Skeletal muscle tissue (tissue), 3 donors: ENCODE measurements at regions not wholly inside any gene's neighbourhood (a gene's known extent, or its start where the extent isn't known, plus 50 kb on each side); places are given as distances from the start of the nearest gene placed in this dataset.

Experiments used
- H3K27ac ChIP-seq: one replicate; pipeline ENCODE4 v1.7.0; 2013; ENCODE audit warnings: mild to moderate bottlenecking, low read depth, low read length, inconsistent platforms
- H3K27me3 ChIP-seq, 3 donors: one replicate each; pipeline ENCODE4 v1.7.0; 2013; ENCODE audit warnings: low read length in 3 of 3; ENCODE audit not compliant: control insufficient read depth in 3 of 3, insufficient read depth in 3 of 3
- H3K36me3 ChIP-seq, 3 donors: one replicate each; pipeline ENCODE4 v1.7.0; 2013; ENCODE audit warnings: low read length in 3 of 3; ENCODE audit not compliant: control insufficient read depth in 3 of 3, insufficient read depth in 3 of 3
- H3K4me1 ChIP-seq, 3 donors: one replicate each; pipeline ENCODE4 v1.7.0; 2013; ENCODE audit warnings: low read length in 3 of 3, mild to moderate bottlenecking in 3 of 3; ENCODE audit not compliant: control insufficient read depth in 3 of 3, insufficient read depth in 3 of 3
- H3K4me3 ChIP-seq, 3 donors: one replicate each; pipeline ENCODE4 v1.7.0; 2013; ENCODE audit warnings: low read length in 3 of 3
- H3K9ac ChIP-seq, 3 donors: one replicate each; pipeline ENCODE4 v1.7.0; 2013; ENCODE audit warnings: low read length in 3 of 3, mild to moderate bottlenecking in 3 of 3, moderate library complexity in 2 of 3, low read depth in 1 of 3
- H3K9me3 ChIP-seq, 3 donors: one replicate each; pipeline ENCODE4 v1.7.0; 2013; ENCODE audit warnings: low read length in 3 of 3; ENCODE audit not compliant: control insufficient read depth in 3 of 3
- donor health status: Osteomylitis.

GRCh38 chr2:128580988-128581848 lies 262.6 kb upstream of the HS6ST1 start:
- H3K9ac ChIP-seq: no peak overlapping the region
- no peaks in the 10 kb centered on the region for H3K36me3 ChIP-seq

GRCh38 chr2:128581849-128582244 lies 263.2 kb upstream of the HS6ST1 start:
- Histone ChIP-seq H3K27ac (no peak overlapping the region), H3K4me1 (no peaks in the 10 kb centered on the region), H3K9me3 (peaks cover 0 to 2% (median 0%) of the 10 kb centered on the region in 3 donors), H3K27me3 (peaks cover 0 to 2% (median 0%) of the 10 kb centered on the region in 3 donors), H3K36me3 (no peaks in the 10 kb centered on the region), H3K9ac (no peak overlapping the region), H3K4me3 (no peak overlapping the region)

More at GRCh38 chr2:128580988-128581848, 262.6 kb upstream of the HS6ST1 start:
- Histone ChIP-seq H3K9me3 (peaks cover 0 to 2% (median 0%) of the 10 kb centered on the region in 3 donors), H3K4me3 (no peak overlapping the region), H3K27me3 (peaks cover 0 to 2% (median 0%) of the 10 kb centered on the region in 3 donors), H3K4me1 (no peaks in the 10 kb centered on the region), H3K27ac (no peak overlapping the region)

GRCh38 chr2:128584296-128584890 lies 265.7 kb upstream of the HS6ST1 start:
- Histone ChIP-seq H3K36me3 (no peaks in the 10 kb centered on the region), H3K9ac (no peak overlapping the region), H3K4me1 (no peaks in the 10 kb centered on the region), H3K27ac (no peak overlapping the region), H3K9me3 (peaks cover 0 to 2% (median 0%) of the 10 kb centered on the region in 3 donors), H3K27me3 (peaks cover 0 to 2% (median under 1%) of the 10 kb centered on the region in 3 donors), H3K4me3 (no peak overlapping the region)

GRCh38 chr2:128585706-128586105 lies 267.0 kb upstream of the HS6ST1 start:
- Histone ChIP-seq H3K4me3 (no peak overlapping the region), H3K9me3 (peaks cover 0 to 2% (median 0%) of the 10 kb centered on the region in 3 donors), H3K27ac (no peak overlapping the region), H3K4me1 (no peaks in the 10 kb centered on the region), H3K36me3 (no peaks in the 10 kb centered on the region), H3K27me3 (peaks cover 0 to 4% (median 3%) of the 10 kb centered on the region in 3 donors), H3K9ac (no peak overlapping the region)

DNA sequence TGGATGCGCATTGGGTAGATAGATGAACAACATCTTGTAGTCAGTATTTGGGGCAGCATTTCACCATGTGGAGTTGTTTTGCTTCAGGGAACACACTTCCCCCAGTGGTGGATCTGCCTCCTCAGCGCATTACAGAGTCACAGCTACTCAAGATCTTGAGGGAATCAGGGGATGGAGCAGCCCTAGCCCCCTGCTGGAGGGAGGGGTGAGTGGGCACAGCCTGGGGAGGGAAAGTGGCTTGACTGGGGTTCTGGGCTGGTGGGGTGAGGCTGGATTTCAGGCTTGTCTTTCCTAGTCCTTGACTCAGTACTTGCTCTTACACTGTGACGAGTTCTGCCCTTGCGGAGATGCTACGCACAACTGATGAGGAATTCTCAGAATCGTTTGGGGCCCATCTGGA lies 271.0 kb upstream of the HS6ST1 start:
- Histone ChIP-seq H3K9ac (no peak overlapping the region), H3K4me1 (peaks cover 4 to 8% (median 5%) of the 10 kb centered on the region in 3 donors), H3K4me3 (no peak overlapping the region), H3K36me3 (no peaks in the 10 kb centered on the region), H3K27me3 (peaks cover 0 to 4% (median 3%) of the 10 kb centered on the region in 3 donors), H3K27ac (no peak overlapping the region), H3K9me3 (peaks cover 0 to under 1% (median 0%) of the 10 kb centered on the region in 3 donors)

GRCh38 chr2:128590309-128591021 lies 271.8 kb upstream of the HS6ST1 start:
- Histone ChIP-seq H3K27me3 (peaks cover 0 to 5% (median 4%) of the 10 kb centered on the region in 3 donors), H3K9ac (no peak overlapping the region)

DNA sequence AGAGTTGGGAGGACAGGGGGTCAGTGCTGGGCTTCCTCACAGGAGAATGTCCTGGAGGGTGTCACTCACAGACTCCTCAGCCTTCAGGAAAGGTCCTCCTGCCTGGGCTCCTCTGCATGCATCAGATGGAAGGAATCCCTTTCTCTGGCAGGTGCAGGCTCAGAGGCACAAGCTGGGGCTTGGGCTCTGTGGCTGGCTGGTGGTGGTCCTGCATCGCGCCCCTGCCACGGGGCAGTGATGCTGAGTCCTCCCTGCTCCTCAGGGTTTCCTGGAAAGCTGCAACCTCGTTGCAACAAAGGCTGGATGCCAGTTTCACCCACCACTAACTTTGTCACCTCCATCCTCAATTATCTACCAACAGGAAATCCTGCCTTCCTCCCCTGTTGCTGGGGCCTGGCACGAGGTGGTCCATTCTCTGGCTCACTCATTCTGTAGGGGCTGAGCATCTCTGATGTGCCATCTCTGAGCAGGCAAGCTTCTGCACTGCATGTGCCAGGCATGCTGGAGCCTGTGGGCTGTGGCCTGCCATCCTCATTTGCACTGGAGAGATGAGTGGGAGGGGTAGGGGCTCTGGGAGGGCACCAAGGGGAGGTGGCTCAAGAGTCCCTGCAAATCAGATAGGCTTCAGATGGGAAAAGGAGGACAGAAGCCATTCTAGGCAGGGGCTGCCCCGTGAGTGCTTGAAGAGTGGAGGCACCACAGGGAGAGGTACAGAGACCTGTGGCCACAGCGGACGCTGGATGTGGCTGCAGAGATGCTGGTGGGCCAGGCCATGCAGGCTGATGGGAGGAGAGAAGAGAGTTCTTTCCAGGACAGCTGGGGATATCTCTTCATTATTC lies 272.6 kb upstream of the HS6ST1 start:
- Histone ChIP-seq H3K9ac (no peak overlapping the region), H3K27ac (no peak overlapping the region), H3K4me3 (no peak overlapping the region), H3K4me1 (peaks cover 4 to 12% (median 9%) of the 10 kb centered on the region in 3 donors), H3K36me3 (no peaks in the 10 kb centered on the region), H3K27me3 (peaks cover 0 to 13% (median 4%) of the 10 kb centered on the region in 3 donors), H3K9me3 (no peaks in the 10 kb centered on the region)

More at GRCh38 chr2:128590309-128591021, 271.8 kb upstream of the HS6ST1 start:
- H3K4me1 ChIP-seq: peaks cover 4 to 8% (median 5%) of the 10 kb centered on the region in 3 donors
- H3K36me3 ChIP-seq: no peaks in the 10 kb centered on the region
- no peak overlapping the region for H3K4me3 ChIP-seq
- H3K27ac ChIP-seq: no peak overlapping the region
- no peaks in the 10 kb centered on the region for H3K9me3 ChIP-seq

DNA sequence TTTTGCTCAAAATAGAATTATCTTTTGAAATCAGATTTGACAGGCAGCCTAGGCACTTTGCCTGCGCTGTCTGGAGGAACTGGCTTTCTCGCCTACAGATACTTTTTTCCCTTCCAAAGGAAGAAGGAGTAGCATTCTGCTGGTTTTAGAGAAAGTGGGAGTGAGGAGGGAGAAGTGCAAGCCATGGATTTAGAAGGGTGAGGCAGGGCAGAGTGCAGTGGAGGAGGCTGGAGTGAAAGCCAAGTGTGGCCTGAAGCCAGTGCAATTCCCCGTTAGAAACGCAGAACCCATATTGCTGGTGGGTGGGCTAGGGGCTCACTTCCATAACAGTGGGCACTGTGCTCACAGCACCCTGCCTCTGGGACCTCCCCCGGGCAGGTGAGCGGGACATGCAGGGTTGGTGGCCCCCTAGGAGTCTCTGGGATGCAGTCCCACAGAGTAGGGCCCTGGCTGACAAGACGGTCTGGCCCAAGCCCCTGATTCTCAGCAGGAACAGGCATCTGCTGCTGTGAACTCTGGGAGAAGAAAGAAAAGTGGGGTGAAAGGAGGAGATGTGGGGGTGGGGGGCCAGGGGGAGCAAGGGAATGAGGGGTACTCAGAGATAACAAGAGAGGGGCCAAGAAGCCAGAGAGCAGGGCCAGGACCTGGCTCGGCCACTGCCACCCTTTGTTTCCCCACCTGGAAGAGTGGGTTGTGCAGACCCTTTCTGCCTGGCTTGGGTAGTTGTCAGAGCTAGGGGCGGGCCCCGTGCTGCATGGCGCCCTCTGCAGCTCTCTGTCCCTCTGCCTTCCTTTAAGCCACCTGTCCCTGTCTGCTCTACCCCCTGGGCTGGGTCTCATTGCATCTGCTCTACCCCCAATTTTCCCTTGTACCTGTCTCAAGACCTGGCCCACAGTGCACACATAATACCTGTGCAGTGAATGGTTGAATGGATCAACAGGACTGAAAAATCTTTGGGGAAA lies 273.5 kb upstream of the HS6ST1 start:
- peaks cover 2 to 16% (median 8%) of the 10 kb centered on the region in 3 donors for H3K27me3 ChIP-seq
- no peak overlapping the region for H3K4me3 ChIP-seq
- H3K9ac ChIP-seq: no peak overlapping the region
- H3K27ac ChIP-seq: no peak overlapping the region
- H3K9me3 ChIP-seq: no peaks in the 10 kb centered on the region
- H3K4me1 ChIP-seq: peaks cover 4 to 12% (median 9%) of the 10 kb centered on the region in 3 donors
- no peaks in the 10 kb centered on the region for H3K36me3 ChIP-seq
